ENCODE measurements at regions not wholly inside any gene's neighbourhood (a gene's known extent, or its start where the extent isn't known, plus 50 kb on each side); places are given as distances from the start of the nearest gene placed in this dataset.
A peak's percentile ranks its signal among the peaks of the same experiment; 100 is the strongest.

- 95 to 98% methylated on average over 4 of the region's 4 CpGs for WGBS, 2 experiments
- Histone ChIP-seq H3K27me3 (ENCODE audit: control insufficient read depth, insufficient read depth, low read length, poor library complexity, severe bottlenecking) (no peaks in the 10 kb centered on the region), H3K9me3 (ENCODE audit: control insufficient read depth, low read length) (no peaks in the 10 kb centered on the region), H3K27ac (ENCODE audit: insufficient read depth, low read depth, low read length, poor library complexity, severe bottlenecking) (no peak overlapping the region), H3K36me3 (ENCODE audit: control insufficient read depth, insufficient read depth, low read length) (no peaks in the 10 kb centered on the region), H3K4me3 (ENCODE audit: insufficient read depth, low read depth, low read length) (no peak overlapping the region), H3K4me1 (ENCODE audit: control insufficient read depth, insufficient read depth, low read length) (peaks cover 11% of the 10 kb centered on the region)
These were observed 76.3 kb upstream of the TRPC4 start for GRCh38 chr13:37945651-37946575.

- Histone ChIP-seq H3K4me1 (ENCODE audit: control insufficient read depth, insufficient read depth, low read length) (peaks cover 11% of the 10 kb centered on the region), H3K27ac (ENCODE audit: insufficient read depth, low read depth, low read length, poor library complexity, severe bottlenecking) (no peak overlapping the region), H3K36me3 (ENCODE audit: control insufficient read depth, insufficient read depth, low read length) (no peaks in the 10 kb centered on the region), H3K9me3 (ENCODE audit: control insufficient read depth, low read length) (no peaks in the 10 kb centered on the region), H3K4me3 (ENCODE audit: insufficient read depth, low read depth, low read length) (no peak overlapping the region), H3K27me3 (ENCODE audit: control insufficient read depth, insufficient read depth, low read length, poor library complexity, severe bottlenecking) (no peaks in the 10 kb centered on the region)
- WGBS, 2 experiments, result 92% methylated on average over 6 to 7 of the region's 8 CpGs
These were observed 75.4 kb upstream of the TRPC4 start for GRCh38 chr13:37944869-37945442.

GRCh38 chr13:37944081-37944868 lies 74.7 kb upstream of the TRPC4 start:
- Histone ChIP-seq H3K4me3 (ENCODE audit: insufficient read depth, low read depth, low read length) (no peak overlapping the region), H3K36me3 (ENCODE audit: control insufficient read depth, insufficient read depth, low read length) (no peaks in the 10 kb centered on the region), H3K9me3 (ENCODE audit: control insufficient read depth, low read length) (no peaks in the 10 kb centered on the region), H3K27me3 (ENCODE audit: control insufficient read depth, insufficient read depth, low read length, poor library complexity, severe bottlenecking) (no peaks in the 10 kb centered on the region), H3K4me1 (ENCODE audit: control insufficient read depth, insufficient read depth, low read length) (peaks cover 11% of the 10 kb centered on the region), H3K27ac (ENCODE audit: insufficient read depth, low read depth, low read length, poor library complexity, severe bottlenecking) (no peak overlapping the region)
- 86 to 90% methylated on average over 9 to 10 of the region's 10 CpGs for WGBS, 2 experiments

GRCh38 chr13:37942929-37943328 lies 73.4 kb upstream of the TRPC4 start:
- Histone ChIP-seq H3K27ac (ENCODE audit: insufficient read depth, low read depth, low read length, poor library complexity, severe bottlenecking) (peak overlapping the region; percentile 19), H3K36me3 (ENCODE audit: control insufficient read depth, insufficient read depth, low read length) (no peaks in the 10 kb centered on the region), H3K9me3 (ENCODE audit: control insufficient read depth, low read length) (no peaks in the 10 kb centered on the region), H3K4me1 (ENCODE audit: control insufficient read depth, insufficient read depth, low read length) (peaks cover 11% of the 10 kb centered on the region), H3K27me3 (ENCODE audit: control insufficient read depth, insufficient read depth, low read length, poor library complexity, severe bottlenecking) (no peaks in the 10 kb centered on the region), H3K4me3 (ENCODE audit: insufficient read depth, low read depth, low read length) (no peak overlapping the region)

GRCh38 chr13:37934339-37935191 lies 65.0 kb upstream of the TRPC4 start:
- Histone ChIP-seq H3K4me3 (ENCODE audit: insufficient read depth, low read depth, low read length) (no peak overlapping the region), H3K4me1 (ENCODE audit: control insufficient read depth, insufficient read depth, low read length) (no peaks in the 10 kb centered on the region), H3K27me3 (ENCODE audit: control insufficient read depth, insufficient read depth, low read length, poor library complexity, severe bottlenecking) (no peaks in the 10 kb centered on the region), H3K9me3 (ENCODE audit: control insufficient read depth, low read length) (no peaks in the 10 kb centered on the region), H3K36me3 (ENCODE audit: control insufficient read depth, insufficient read depth, low read length) (no peaks in the 10 kb centered on the region), H3K27ac (ENCODE audit: insufficient read depth, low read depth, low read length, poor library complexity, severe bottlenecking) (no peak overlapping the region)
- WGBS, 2 experiments, result 93 to 96% methylated on average over 23 of the region's 25 CpGs

GRCh38 chr13:37929308-37929707 lies 59.7 kb upstream of the TRPC4 start:
- Histone ChIP-seq H3K4me3 (ENCODE audit: insufficient read depth, low read depth, low read length) (no peak overlapping the region), H3K36me3 (ENCODE audit: control insufficient read depth, insufficient read depth, low read length) (no peaks in the 10 kb centered on the region), H3K27me3 (ENCODE audit: control insufficient read depth, insufficient read depth, low read length, poor library complexity, severe bottlenecking) (no peaks in the 10 kb centered on the region), H3K27ac (ENCODE audit: insufficient read depth, low read depth, low read length, poor library complexity, severe bottlenecking) (no peak overlapping the region), H3K4me1 (ENCODE audit: control insufficient read depth, insufficient read depth, low read length) (no peaks in the 10 kb centered on the region), H3K9me3 (ENCODE audit: control insufficient read depth, low read length) (no peaks in the 10 kb centered on the region)
- 89 to 96% methylated on average over 4 of the region's 4 CpGs for WGBS, 2 experiments

DNA sequence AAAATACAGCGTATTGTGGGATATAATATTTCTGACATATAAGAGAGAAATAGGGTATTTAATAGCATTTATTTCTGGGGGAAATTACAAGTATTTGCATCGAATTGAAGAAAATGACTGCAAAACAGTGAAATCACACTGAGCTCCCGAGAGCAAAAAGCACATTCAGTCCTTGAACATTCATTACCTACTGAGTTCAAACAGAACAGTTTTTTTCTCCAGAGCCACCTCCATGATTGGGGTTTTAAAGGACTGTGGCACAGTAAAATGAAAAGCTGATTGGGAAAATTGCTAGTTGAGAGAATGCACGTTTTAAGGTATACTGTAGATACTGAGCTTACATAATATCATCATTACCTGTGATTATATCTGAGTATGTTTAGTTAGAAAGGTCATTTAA lies 58.0 kb upstream of the TRPC4 start:
- Histone ChIP-seq H3K4me1 (ENCODE audit: control insufficient read depth, insufficient read depth, low read length) (no peaks in the 10 kb centered on the region), H3K9me3 (ENCODE audit: control insufficient read depth, low read length) (no peaks in the 10 kb centered on the region), H3K36me3 (ENCODE audit: control insufficient read depth, insufficient read depth, low read length) (no peaks in the 10 kb centered on the region), H3K4me3 (ENCODE audit: insufficient read depth, low read depth, low read length) (no peak overlapping the region), H3K27me3 (ENCODE audit: control insufficient read depth, insufficient read depth, low read length, poor library complexity, severe bottlenecking) (no peaks in the 10 kb centered on the region), H3K27ac (ENCODE audit: insufficient read depth, low read depth, low read length, poor library complexity, severe bottlenecking) (no peak overlapping the region)
- 89 to 95% methylated on average over 3 to 4 of the region's 4 CpGs for WGBS, 2 experiments

- WGBS, 2 experiments, result 93 to 96% methylated on average over 6 of the region's 7 CpGs
- no peaks in the 10 kb centered on the region for H3K27me3 ChIP-seq (ENCODE audit: control insufficient read depth, insufficient read depth, low read length, poor library complexity, severe bottlenecking)
- no peaks in the 10 kb centered on the region for H3K4me1 ChIP-seq (ENCODE audit: control insufficient read depth, insufficient read depth, low read length)
- H3K36me3 ChIP-seq (ENCODE audit: control insufficient read depth, insufficient read depth, low read length), result no peaks in the 10 kb centered on the region
- H3K4me3 ChIP-seq (ENCODE audit: insufficient read depth, low read depth, low read length), result no peak overlapping the region
- H3K9me3 ChIP-seq (ENCODE audit: control insufficient read depth, low read length), result no peaks in the 10 kb centered on the region
- no peak overlapping the region for H3K27ac ChIP-seq (ENCODE audit: insufficient read depth, low read depth, low read length, poor library complexity, severe bottlenecking)
These were observed 56.4 kb upstream of the TRPC4 start for GRCh38 chr13:37925878-37926473.

DNA sequence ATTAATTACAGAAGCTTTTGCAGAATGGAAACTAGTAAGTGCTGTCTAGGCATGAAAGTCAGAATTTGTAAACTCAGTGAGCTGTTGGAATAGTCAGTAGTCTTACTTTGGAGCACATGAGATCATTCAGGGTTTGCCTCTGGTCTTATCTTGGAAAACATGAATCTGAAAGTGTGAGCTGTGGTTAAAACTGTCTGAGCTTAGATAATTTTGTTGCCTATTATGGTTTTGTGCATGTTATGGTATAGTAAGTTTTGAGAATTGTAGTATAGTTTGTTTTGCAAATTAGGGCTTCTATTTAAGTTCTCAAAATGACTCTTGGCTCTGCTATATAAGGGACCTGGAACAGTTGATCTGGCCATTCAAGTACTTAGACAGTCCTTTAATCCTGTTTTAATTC lies 53.7 kb upstream of the TRPC4 start:
- H3K4me3 ChIP-seq (ENCODE audit: insufficient read depth, low read depth, low read length), result no peak overlapping the region
- H3K36me3 ChIP-seq (ENCODE audit: control insufficient read depth, insufficient read depth, low read length), result no peaks in the 10 kb centered on the region
- no peaks in the 10 kb centered on the region for H3K4me1 ChIP-seq (ENCODE audit: control insufficient read depth, insufficient read depth, low read length)
- H3K27me3 ChIP-seq (ENCODE audit: control insufficient read depth, insufficient read depth, low read length, poor library complexity, severe bottlenecking), result no peaks in the 10 kb centered on the region
- H3K9me3 ChIP-seq (ENCODE audit: control insufficient read depth, low read length), result no peaks in the 10 kb centered on the region
- no peak overlapping the region for H3K27ac ChIP-seq (ENCODE audit: insufficient read depth, low read depth, low read length, poor library complexity, severe bottlenecking)

Data from ectodermal cell (in vitro differentiated cells).